ENCODE measurements at regions not wholly inside any gene's neighbourhood (a gene's known extent, or its start where the extent isn't known, plus 50 kb on each side); places are given as distances from the start of the nearest gene placed in this dataset.

DNA sequence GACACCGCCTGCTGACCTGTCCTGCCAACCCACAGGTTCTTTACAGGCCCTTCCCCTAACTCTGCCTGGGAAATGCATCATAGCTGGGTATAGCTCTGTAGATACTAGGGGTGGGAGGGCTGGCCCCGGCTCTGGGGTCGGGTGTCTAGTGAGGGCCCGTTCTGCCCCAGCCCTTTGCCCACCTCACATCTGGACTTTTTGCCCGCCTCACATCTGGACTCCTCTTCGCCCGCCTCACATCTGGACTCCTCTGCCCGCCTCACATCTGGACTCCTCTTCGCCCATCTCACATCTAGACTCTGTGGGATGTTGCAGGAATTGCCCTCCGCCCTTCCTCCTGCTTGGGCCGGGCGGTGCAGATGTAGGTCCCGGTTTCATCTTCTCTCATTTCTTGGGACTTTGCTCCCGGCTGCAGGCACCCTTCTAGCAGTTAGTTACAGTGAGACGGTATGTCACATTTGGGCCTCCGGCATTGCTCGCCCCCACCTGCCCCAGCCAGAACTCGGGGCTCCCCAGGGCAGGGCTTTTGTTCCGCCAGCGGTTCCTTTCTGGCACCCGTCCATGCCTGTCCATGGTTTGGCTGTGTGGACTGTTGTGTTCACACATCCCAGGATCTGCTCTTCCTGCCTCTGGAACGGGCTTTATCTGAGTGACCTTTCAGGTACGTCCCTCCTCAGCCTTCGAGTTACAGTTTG, 1153.7 kb downstream of the BRD1 start:
- TF ChIP-seq, protein P1, sequence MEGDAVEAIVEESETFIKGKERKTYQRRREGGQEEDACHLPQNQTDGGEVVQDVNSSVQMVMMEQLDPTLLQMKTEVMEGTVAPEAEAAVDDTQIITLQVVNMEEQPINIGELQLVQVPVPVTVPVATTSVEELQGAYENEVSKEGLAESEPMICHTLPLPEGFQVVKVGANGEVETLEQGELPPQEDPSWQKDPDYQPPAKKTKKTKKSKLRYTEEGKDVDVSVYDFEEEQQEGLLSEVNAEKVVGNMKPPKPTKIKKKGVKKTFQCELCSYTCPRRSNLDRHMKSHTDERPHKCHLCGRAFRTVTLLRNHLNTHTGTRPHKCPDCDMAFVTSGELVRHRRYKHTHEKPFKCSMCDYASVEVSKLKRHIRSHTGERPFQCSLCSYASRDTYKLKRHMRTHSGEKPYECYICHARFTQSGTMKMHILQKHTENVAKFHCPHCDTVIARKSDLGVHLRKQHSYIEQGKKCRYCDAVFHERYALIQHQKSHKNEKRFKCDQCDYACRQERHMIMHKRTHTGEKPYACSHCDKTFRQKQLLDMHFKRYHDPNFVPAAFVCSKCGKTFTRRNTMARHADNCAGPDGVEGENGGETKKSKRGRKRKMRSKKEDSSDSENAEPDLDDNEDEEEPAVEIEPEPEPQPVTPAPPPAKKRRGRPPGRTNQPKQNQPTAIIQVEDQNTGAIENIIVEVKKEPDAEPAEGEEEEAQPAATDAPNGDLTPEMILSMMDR (IDR thresholded peaks at IDR 0.05 in 8 of 11, conservative IDR thresholded peaks at IDR 0.05 in 3 of 11) = no peak
- TF ChIP-seq POLR2A (IDR thresholded peaks at IDR 0.05) = no peak
- TF ChIP-seq POLR2AphosphoS5 (IDR thresholded peaks at IDR 0.05) = no peak
- Histone ChIP-seq H3K9me3 (peaks cover 0 to 54% (median 23%) of the 10 kb centered on the region in 8 donors), H3K27me3 (replicated peaks in 1 of 7) (peaks cover 0 to 14% (median 0%) of the 10 kb centered on the region in 7 donors), H3K36me3 (no peaks in the 10 kb centered on the region), H3K27ac (no peak overlapping the region), H3K4me3 (no peak overlapping the region), H3K4me1 (no peaks in the 10 kb centered on the region)
- no peak for DNase-seq
- 88 to 94% (median 90%) methylated on average over 24 of the region's 24 CpGs for WGBS, 5 donors
- intact Hi-C loops (cut with DNase I; ENCODE audit: low total_unique reads) = no loop called here

DNA sequence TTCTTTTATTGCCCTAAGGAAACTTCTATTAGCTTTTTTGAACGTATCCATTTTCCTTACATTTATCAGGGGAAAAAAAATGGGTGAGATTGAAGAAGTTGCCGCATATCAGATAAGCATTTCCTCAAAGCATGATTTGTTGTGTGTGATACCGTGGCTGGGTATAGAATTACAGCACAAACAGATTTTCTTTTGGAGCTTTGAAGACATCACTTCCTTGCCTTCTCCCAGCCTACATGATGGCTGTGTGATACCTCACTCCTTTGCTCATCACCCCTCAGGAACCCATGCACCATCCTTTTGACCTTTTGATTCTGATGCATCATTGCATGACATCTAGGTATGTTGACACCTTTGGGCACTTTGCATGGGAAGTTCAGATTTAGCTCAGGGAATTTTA, 1155.3 kb downstream of the BRD1 start:
- Histone ChIP-seq H3K4me1 (no peaks in the 10 kb centered on the region), H3K9me3 (peaks cover 0 to 54% (median 23%) of the 10 kb centered on the region in 8 donors), H3K27ac (no peak overlapping the region), H3K27me3 (replicated peaks in 1 of 7) (peaks cover 0 to 14% (median 0%) of the 10 kb centered on the region in 7 donors), H3K36me3 (no peaks in the 10 kb centered on the region), H3K4me3 (no peak overlapping the region)
- WGBS, 5 donors = 76 to 93% (median 84%) methylated on average over 3 of the region's 3 CpGs
- intact Hi-C loops (cut with DNase I; ENCODE audit: low total_unique reads) = no loop called here
- DNase-seq = no peak
- TF ChIP-seq POLR2AphosphoS5 (IDR thresholded peaks at IDR 0.05) = no peak
- TF ChIP-seq, protein P1 (IDR thresholded peaks at IDR 0.05 in 8 of 11, conservative IDR thresholded peaks at IDR 0.05 in 3 of 11) = no peak
- no peak for TF ChIP-seq POLR2A (IDR thresholded peaks at IDR 0.05)

DNA sequence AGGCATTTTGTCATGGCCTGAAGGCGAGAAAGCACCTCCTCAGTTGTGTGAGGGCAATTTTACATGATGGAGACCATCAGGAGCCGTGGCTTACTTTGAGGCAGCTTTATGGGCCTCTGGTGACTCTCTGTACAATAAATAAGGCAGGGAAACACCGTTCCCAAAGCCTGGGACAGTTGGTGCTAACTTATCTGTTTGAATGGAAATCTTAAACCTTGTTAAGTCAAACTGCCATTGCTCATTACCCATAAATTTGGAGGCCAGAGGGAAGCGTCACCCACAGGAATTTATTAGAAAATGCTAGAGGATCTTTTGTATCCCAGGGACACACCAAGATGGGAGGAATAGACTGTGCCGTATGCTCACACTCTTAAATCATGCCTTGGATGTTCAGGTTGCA, 1156.9 kb downstream of the BRD1 start:
- Histone ChIP-seq H3K9me3 (peaks cover 0 to 54% (median 23%) of the 10 kb centered on the region in 8 donors), H3K4me1 (no peaks in the 10 kb centered on the region), H3K27me3 (replicated peaks in 1 of 7) (peaks cover 0 to 14% (median 0%) of the 10 kb centered on the region in 7 donors), H3K4me3 (no peak overlapping the region), H3K36me3 (no peaks in the 10 kb centered on the region), H3K27ac (no peak overlapping the region)
- WGBS, 5 donors = 49 to 79% (median 72%) methylated on average over 5 of the region's 5 CpGs
- intact Hi-C loops (cut with DNase I; ENCODE audit: low total_unique reads) = no loop called here
- TF ChIP-seq, protein P1 (IDR thresholded peaks at IDR 0.05 in 8 of 11, conservative IDR thresholded peaks at IDR 0.05 in 3 of 11) = no peak
- no peak for TF ChIP-seq POLR2AphosphoS5 (IDR thresholded peaks at IDR 0.05)
- TF ChIP-seq POLR2A (IDR thresholded peaks at IDR 0.05) = no peak
- DNase-seq = no peak

DNA sequence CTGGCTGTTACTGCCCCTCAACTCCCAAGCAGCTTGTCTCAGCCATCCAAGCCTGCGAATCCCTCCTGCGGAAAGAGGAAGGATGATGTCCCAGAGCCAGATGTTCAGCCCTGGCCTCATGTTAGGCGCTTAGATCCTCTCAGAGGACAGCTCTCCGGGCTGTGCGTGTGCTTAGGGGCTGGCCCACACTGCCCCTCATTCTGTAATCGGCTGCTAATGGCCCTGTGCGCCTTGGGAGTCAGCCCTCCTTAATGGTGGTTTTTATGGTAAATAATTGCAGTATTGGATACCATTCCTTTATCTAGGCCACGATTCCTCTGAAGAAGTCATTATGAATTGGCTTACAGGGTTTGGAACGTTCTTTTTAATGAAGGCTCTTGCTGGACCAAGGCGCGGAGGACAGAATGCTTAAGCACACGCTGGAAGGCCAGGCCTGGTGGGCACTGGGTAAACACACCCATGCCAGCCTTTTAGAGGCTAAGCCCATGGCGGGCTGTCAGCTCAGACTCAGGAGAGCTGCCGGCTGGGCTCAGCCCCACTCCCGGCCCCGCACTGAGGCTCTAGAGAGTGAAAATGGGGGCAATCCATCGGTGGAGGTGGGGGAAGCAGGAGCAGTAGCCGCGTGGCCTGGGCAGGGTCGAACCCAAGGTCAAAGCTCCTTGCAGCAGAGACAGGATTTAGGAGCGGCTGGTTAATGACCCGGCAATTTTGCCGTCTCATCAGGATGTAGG, 1157.5 kb downstream of the BRD1 start:
- WGBS, 5 donors = 79 to 89% (median 85%) methylated on average over 21 to 23 of the region's 23 CpGs

More for the DNA sequence above, 1157.5 kb downstream of the BRD1 start:
- H3K4me3 ChIP-seq = no peak overlapping the region
- no peaks in the 10 kb centered on the region for H3K4me1 ChIP-seq
- peaks cover 0 to 51% (median 23%) of the 10 kb centered on the region in 8 donors for H3K9me3 ChIP-seq
- H3K27ac ChIP-seq = no peak overlapping the region
- intact Hi-C loops (cut with DNase I; ENCODE audit: low total_unique reads) = no loop called here
- no peaks in the 10 kb centered on the region for H3K36me3 ChIP-seq
- no peak for TF ChIP-seq POLR2AphosphoS5 (IDR thresholded peaks at IDR 0.05)
- no peak for TF ChIP-seq POLR2A (IDR thresholded peaks at IDR 0.05)
- TF ChIP-seq, protein P1 (IDR thresholded peaks at IDR 0.05 in 8 of 11, conservative IDR thresholded peaks at IDR 0.05 in 3 of 11) = no peak
- peaks cover 0 to 14% (median 0%) of the 10 kb centered on the region in 7 donors for H3K27me3 ChIP-seq (replicated peaks in 1 of 7)
- no peak for DNase-seq

Data from spleen (tissue), 11 donors.